ENCODE measurements at regions not wholly inside any gene's neighbourhood (a gene's known extent, or its start where the extent isn't known, plus 50 kb on each side); places are given as distances from the start of the nearest gene placed in this dataset.

GRCh38 chr6:50271817-50272216 lies 222.1 kb upstream of the DEFB112 start:
- TF ChIP-seq CTCF (IDR thresholded peaks at IDR 0.05) (no peak), POLR2A (IDR thresholded peaks at IDR 0.05) (no peak), EP300 (IDR thresholded peaks at IDR 0.05) (no peak), POLR2AphosphoS5 (IDR thresholded peaks at IDR 0.05) (no peak)

All from sigmoid colon (tissue), 4 donors.